ENCODE measurements at regions not wholly inside any gene's neighbourhood (a gene's known extent, or its start where the extent isn't known, plus 50 kb on each side); places are given as distances from the start of the nearest gene placed in this dataset.

DNA sequence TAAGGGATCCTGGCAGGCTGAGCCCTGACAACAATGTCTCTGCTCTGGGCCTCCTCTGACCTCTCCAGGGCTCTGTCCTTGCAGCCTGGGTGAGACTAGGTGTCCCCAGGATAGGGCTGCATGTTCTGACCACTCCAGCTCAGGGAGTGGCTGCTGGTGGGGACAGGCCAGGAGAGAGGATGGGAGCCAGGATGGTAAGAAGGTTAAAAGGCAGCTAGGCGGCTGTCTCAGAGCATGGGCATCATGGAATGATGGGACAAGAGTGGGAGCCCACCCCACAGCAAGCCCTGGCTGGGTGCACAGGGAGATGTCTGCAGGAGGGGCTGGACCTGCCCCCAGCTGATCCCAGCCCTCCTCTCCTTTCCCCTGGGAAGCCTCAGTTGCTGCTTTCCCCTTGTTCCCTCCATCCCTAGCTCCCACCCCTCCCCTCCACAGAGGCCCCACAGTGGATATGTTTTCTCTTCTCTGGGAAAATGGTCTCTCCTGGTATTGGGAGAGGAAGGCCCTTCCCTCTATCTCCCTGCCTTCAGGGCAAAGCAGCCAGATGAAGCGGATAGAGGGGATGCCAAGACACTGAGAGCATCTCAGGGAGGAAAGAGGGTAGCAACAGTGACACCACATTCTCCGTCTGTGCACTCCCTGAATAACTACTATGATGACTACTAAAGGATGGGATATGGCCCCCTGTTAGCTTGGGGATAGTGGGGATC lies 334.3 kb downstream of the DYSF start:
- no peak for DNase-seq (ENCODE audit: extremely low read depth, insufficient read length)
- no peak overlapping the region for H3K4me3 ChIP-seq (replicated peaks; ENCODE audit: low read depth, low read length)
- no peaks in the 10 kb centered on the region for H3K27me3 ChIP-seq (replicated peaks; ENCODE audit: control insufficient read depth, insufficient read depth, low read length)
- TF ChIP-seq, protein P1, sequence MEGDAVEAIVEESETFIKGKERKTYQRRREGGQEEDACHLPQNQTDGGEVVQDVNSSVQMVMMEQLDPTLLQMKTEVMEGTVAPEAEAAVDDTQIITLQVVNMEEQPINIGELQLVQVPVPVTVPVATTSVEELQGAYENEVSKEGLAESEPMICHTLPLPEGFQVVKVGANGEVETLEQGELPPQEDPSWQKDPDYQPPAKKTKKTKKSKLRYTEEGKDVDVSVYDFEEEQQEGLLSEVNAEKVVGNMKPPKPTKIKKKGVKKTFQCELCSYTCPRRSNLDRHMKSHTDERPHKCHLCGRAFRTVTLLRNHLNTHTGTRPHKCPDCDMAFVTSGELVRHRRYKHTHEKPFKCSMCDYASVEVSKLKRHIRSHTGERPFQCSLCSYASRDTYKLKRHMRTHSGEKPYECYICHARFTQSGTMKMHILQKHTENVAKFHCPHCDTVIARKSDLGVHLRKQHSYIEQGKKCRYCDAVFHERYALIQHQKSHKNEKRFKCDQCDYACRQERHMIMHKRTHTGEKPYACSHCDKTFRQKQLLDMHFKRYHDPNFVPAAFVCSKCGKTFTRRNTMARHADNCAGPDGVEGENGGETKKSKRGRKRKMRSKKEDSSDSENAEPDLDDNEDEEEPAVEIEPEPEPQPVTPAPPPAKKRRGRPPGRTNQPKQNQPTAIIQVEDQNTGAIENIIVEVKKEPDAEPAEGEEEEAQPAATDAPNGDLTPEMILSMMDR (IDR thresholded peaks at IDR 0.05; ENCODE audit: insufficient read depth, low read length, poor library complexity, severe bottlenecking): no peak
- H3K36me3 ChIP-seq (ENCODE audit: control insufficient read depth, insufficient read depth, low read length): no peaks in the 10 kb centered on the region

DNA sequence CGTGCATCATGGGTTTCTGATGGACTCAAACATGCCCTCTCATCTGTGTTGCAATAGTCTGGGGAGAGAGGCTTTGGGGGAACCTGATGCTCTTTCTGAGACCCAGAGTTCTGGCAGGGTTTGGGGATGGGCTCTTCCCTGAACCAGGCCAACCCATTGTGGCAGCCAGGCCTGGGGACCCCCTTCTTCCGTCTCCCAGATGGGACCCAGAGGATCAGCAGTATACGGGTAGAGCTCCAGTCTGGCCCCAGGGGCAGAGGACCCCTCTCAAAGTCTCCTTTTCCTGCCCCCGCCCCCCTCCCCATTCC lies 333.7 kb downstream of the DYSF start:
- no peak overlapping the region for H3K4me3 ChIP-seq (replicated peaks; ENCODE audit: low read depth, low read length)
- no peak for DNase-seq (ENCODE audit: extremely low read depth, insufficient read length)
- H3K36me3 ChIP-seq (ENCODE audit: control insufficient read depth, insufficient read depth, low read length): no peaks in the 10 kb centered on the region
- TF ChIP-seq, protein P1 (IDR thresholded peaks at IDR 0.05; ENCODE audit: insufficient read depth, low read length, poor library complexity, severe bottlenecking): no peak
- H3K27me3 ChIP-seq (replicated peaks; ENCODE audit: control insufficient read depth, insufficient read depth, low read length): no peaks in the 10 kb centered on the region

DNA sequence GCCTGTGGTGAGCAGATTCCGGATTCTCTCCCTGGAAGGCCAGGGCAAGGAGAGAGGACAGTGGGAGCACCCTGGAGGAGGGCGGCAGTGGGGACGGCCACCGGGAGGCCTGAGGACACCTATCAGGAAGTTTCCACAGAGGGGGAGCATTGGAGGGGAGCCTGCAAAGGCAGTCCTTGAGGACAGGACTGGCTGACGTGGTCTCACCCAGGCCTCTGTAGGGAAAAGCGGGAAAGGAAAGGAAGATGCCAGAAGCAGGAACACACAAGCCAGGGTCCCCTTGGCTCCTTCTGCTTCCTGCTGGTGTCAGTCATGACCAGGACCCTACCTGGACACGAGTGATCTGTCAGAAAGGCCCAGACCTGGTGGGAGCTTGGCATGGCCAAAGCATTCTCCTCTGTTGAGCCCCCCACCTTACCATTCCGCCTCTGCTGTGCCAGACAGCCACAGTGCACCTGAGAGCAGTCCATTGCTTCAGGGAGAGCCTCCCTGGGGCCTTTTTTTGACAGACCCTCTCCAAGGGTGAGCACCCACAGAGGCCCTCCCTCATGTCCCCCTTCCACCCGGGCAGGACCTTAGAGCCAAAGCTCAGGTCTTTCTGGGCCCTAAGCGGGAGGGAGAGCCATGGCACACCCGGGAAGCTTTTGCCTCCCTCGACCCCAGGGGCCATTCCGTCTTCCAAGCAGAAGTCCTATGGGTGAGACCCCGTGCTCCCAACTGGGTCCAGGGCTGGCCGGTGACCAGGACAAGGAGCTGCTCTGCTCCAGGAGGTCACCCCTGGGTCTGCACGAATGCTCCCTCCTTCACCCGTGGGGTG lies 333.1 kb downstream of the DYSF start:
- Histone ChIP-seq H3K4me3 (replicated peaks; ENCODE audit: low read depth, low read length) (no peak overlapping the region), H3K27me3 (replicated peaks; ENCODE audit: control insufficient read depth, insufficient read depth, low read length) (no peaks in the 10 kb centered on the region), H3K36me3 (ENCODE audit: control insufficient read depth, insufficient read depth, low read length) (no peaks in the 10 kb centered on the region)
- DNase-seq (ENCODE audit: extremely low read depth, insufficient read length): no peak
- TF ChIP-seq, protein P1 (IDR thresholded peaks at IDR 0.05; ENCODE audit: insufficient read depth, low read length, poor library complexity, severe bottlenecking): no peak

DNA sequence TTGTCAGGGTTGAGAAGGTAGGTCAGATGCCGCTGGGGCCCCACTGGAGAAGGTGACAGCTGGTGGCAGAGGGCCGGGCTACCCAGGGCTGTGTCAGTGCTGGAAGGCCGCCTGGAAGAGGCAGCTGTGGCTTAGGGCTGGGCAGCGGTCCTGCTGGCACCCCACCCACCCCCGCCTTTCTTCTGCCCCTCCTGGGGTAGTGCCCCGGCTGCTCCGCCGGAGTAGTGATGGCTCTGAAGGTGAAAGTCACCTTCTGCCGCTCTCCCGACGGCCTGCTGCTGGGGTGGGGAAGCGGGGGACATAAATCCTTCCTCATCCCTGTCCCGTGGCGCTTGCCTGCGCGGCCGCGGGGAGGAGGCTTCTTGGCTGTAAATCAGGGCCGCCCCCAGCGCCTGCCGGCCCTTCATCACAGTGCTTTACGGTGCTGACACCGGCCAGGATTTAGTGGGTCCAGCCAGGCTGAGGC lies 332.2 kb downstream of the DYSF start:
- Histone ChIP-seq H3K4me3 (replicated peaks; ENCODE audit: low read depth, low read length) (no peak overlapping the region), H3K36me3 (ENCODE audit: control insufficient read depth, insufficient read depth, low read length) (no peaks in the 10 kb centered on the region), H3K27me3 (replicated peaks; ENCODE audit: control insufficient read depth, insufficient read depth, low read length) (no peaks in the 10 kb centered on the region)
- no peak for DNase-seq (ENCODE audit: extremely low read depth, insufficient read length)
- TF ChIP-seq, protein P1 (IDR thresholded peaks at IDR 0.05; ENCODE audit: insufficient read depth, low read length, poor library complexity, severe bottlenecking): no peak

DNA sequence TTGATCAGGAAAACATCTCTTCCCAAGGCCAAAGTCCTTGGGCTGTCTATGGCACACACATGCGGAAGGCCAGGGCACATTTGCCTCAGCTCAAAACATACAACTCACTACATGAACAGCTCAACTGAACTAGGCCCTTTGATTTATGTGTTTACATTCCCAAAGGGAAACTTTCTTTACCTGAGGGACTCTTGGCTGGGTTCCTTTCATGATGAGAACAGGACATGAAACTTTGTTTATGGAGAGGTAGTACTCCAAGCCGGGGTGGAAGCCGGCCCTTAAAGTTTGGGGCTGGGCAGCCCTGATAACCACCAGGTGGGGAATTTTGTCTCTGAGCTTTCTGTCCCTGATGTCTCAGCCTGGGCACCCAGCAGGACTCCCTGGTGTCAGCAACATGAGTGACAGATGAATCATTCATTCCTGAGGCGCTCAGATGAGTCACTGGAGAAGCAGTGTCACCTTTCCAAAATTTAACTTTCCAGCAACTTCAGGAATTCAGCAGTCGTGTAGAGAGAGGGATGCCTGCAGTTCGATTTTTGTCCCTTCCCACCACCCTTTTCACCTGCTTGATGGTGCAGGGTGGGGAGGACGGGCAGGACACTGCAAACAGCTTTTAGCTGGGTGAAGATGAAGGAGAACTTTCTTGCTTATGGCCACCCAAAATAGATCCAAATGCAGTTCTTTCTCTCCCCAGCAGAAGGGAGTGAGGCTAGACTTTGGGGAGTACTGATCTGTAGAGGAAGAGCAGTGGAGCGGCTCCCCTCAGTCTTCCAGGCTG lies 331.6 kb downstream of the DYSF start:
- DNase-seq (ENCODE audit: extremely low read depth, insufficient read length): no peak
- no peak overlapping the region for H3K4me3 ChIP-seq (replicated peaks; ENCODE audit: low read depth, low read length)
- H3K27me3 ChIP-seq (replicated peaks; ENCODE audit: control insufficient read depth, insufficient read depth, low read length): no peaks in the 10 kb centered on the region
- H3K36me3 ChIP-seq (ENCODE audit: control insufficient read depth, insufficient read depth, low read length): no peaks in the 10 kb centered on the region
- TF ChIP-seq, protein P1 (IDR thresholded peaks at IDR 0.05; ENCODE audit: insufficient read depth, low read length, poor library complexity, severe bottlenecking): no peak

Data from GM06990 (cell line).